Duodenal mucosa (tissue), 2 donors: ENCODE measurements at regions not wholly inside any gene's neighbourhood (a gene's known extent, or its start where the extent isn't known, plus 50 kb on each side); places are given as distances from the start of the nearest gene placed in this dataset.

Experiments
- H3K27ac ChIP-seq: one replicate; pipeline ENCODE4 v1.7.0; 2013; ENCODE audit warnings: low read depth, low read length
- H3K27me3 ChIP-seq, 2 donors: one replicate each; pipeline ENCODE4 v1.7.0; 2013; ENCODE audit warnings: low read length in 2 of 2, control low read depth in 1 of 2; ENCODE audit not compliant: insufficient read depth in 2 of 2, control insufficient read depth in 1 of 2
- H3K36me3 ChIP-seq, 2 donors: one replicate each; pipeline ENCODE4 v1.7.0; 2013; ENCODE audit warnings: low read length in 2 of 2, control low read depth in 1 of 2; ENCODE audit not compliant: insufficient read depth in 2 of 2, control insufficient read depth in 1 of 2
- H3K4me1 ChIP-seq, 2 donors: one replicate each; pipeline ENCODE4 v1.7.0; 2013; ENCODE audit warnings: low read length in 2 of 2, control low read depth in 1 of 2; ENCODE audit not compliant: insufficient read depth in 2 of 2, control insufficient read depth in 1 of 2
- H3K4me3 ChIP-seq, 2 donors: one replicate each; pipeline ENCODE4 v1.7.0; 2013; ENCODE audit warnings: low read length in 2 of 2, low read depth in 1 of 2
- H3K9ac ChIP-seq, 2 donors: one replicate each; pipeline ENCODE4 v1.7.0; 2013; ENCODE audit warnings: low read length in 2 of 2, low read depth in 1 of 2
- H3K9me3 ChIP-seq, 2 donors: one replicate each; pipeline ENCODE4 v1.7.0; 2013; ENCODE audit warnings: low read length in 2 of 2, control low read depth in 1 of 2; ENCODE audit not compliant: control insufficient read depth in 1 of 2

GRCh38 chr14:43169722-43170121, 1337.4 kb downstream of the FSCB start:
- Histone ChIP-seq H3K36me3 (no peaks in the 10 kb centered on the region), H3K27ac (no peak overlapping the region), H3K9ac (no peak overlapping the region), H3K9me3 (peaks cover 4 to 15% of the 10 kb centered on the region in 2 donors), H3K4me3 (no peak overlapping the region), H3K4me1 (no peaks in the 10 kb centered on the region), H3K27me3 (no peaks in the 10 kb centered on the region)

GRCh38 chr14:43168371-43168925, 1338.6 kb downstream of the FSCB start:
- H3K27me3 ChIP-seq: no peaks in the 10 kb centered on the region
- no peak overlapping the region for H3K4me3 ChIP-seq
- peaks cover 4 to 21% of the 10 kb centered on the region in 2 donors for H3K9me3 ChIP-seq
- no peaks in the 10 kb centered on the region for H3K4me1 ChIP-seq
- no peak overlapping the region for H3K27ac ChIP-seq
- H3K9ac ChIP-seq: no peak overlapping the region
- no peaks in the 10 kb centered on the region for H3K36me3 ChIP-seq

GRCh38 chr14:43166163-43166562, 1340.9 kb downstream of the FSCB start:
- H3K4me1 ChIP-seq: no peaks in the 10 kb centered on the region
- peaks cover 0 to 17% of the 10 kb centered on the region in 2 donors for H3K9me3 ChIP-seq
- H3K27me3 ChIP-seq: no peaks in the 10 kb centered on the region
- no peak overlapping the region for H3K9ac ChIP-seq
- no peak overlapping the region for H3K27ac ChIP-seq
- H3K36me3 ChIP-seq: no peaks in the 10 kb centered on the region
- H3K4me3 ChIP-seq: no peak overlapping the region

- Histone ChIP-seq H3K4me3 (no peak overlapping the region), H3K4me1 (no peaks in the 10 kb centered on the region), H3K27ac (no peak overlapping the region)
Measured at GRCh38 chr14:43165651-43166050, 1341.4 kb downstream of the FSCB start.

GRCh38 chr14:43161477-43161876, 1345.6 kb downstream of the FSCB start:
- Histone ChIP-seq H3K9me3 (peaks cover 0 to 9% of the 10 kb centered on the region in 2 donors), H3K27ac (no peak overlapping the region), H3K36me3 (no peaks in the 10 kb centered on the region), H3K4me1 (no peaks in the 10 kb centered on the region), H3K9ac (no peak overlapping the region), H3K27me3 (no peaks in the 10 kb centered on the region), H3K4me3 (no peak overlapping the region)

More at GRCh38 chr14:43165651-43166050, 1341.4 kb downstream of the FSCB start:
- Histone ChIP-seq H3K9me3 (peaks cover 0 to 14% of the 10 kb centered on the region in 2 donors), H3K36me3 (no peaks in the 10 kb centered on the region), H3K9ac (no peak overlapping the region), H3K27me3 (no peaks in the 10 kb centered on the region)

- Histone ChIP-seq H3K9me3 (peaks cover 0 to 3% of the 10 kb centered on the region in 2 donors), H3K9ac (no peak overlapping the region), H3K4me3 (no peak overlapping the region), H3K4me1 (no peaks in the 10 kb centered on the region), H3K36me3 (no peaks in the 10 kb centered on the region), H3K27me3 (no peaks in the 10 kb centered on the region), H3K27ac (no peak overlapping the region)
Measured at GRCh38 chr14:43157661-43158060, 1349.4 kb downstream of the FSCB start.

GRCh38 chr14:43155924-43156323, 1351.2 kb downstream of the FSCB start:
- peaks cover 3 to 7% of the 10 kb centered on the region in 2 donors for H3K9me3 ChIP-seq
- no peak overlapping the region for H3K4me3 ChIP-seq
- H3K27ac ChIP-seq: no peak overlapping the region
- H3K36me3 ChIP-seq: no peaks in the 10 kb centered on the region
- H3K4me1 ChIP-seq: no peaks in the 10 kb centered on the region
- no peaks in the 10 kb centered on the region for H3K27me3 ChIP-seq
- H3K9ac ChIP-seq: no peak overlapping the region

- Histone ChIP-seq H3K9ac (no peak overlapping the region), H3K27ac (no peak overlapping the region), H3K9me3 (peaks cover 3 to 7% of the 10 kb centered on the region in 2 donors), H3K36me3 (no peaks in the 10 kb centered on the region), H3K4me1 (no peaks in the 10 kb centered on the region), H3K4me3 (no peak overlapping the region), H3K27me3 (no peaks in the 10 kb centered on the region)
Measured at GRCh38 chr14:43155258-43155657, 1351.8 kb downstream of the FSCB start.

- peaks cover 3 to 7% of the 10 kb centered on the region in 2 donors for H3K9me3 ChIP-seq
- H3K4me3 ChIP-seq: no peak overlapping the region
- no peaks in the 10 kb centered on the region for H3K27me3 ChIP-seq
- no peaks in the 10 kb centered on the region for H3K36me3 ChIP-seq
- no peaks in the 10 kb centered on the region for H3K4me1 ChIP-seq
- no peak overlapping the region for H3K9ac ChIP-seq
- no peak overlapping the region for H3K27ac ChIP-seq
Measured at GRCh38 chr14:43147485-43147884, 1359.6 kb downstream of the FSCB start.

GRCh38 chr14:43145361-43145760, 1361.7 kb downstream of the FSCB start:
- no peaks in the 10 kb centered on the region for H3K36me3 ChIP-seq
- H3K4me3 ChIP-seq: no peak overlapping the region
- no peak overlapping the region for H3K9ac ChIP-seq
- no peak overlapping the region for H3K27ac ChIP-seq
- no peaks in the 10 kb centered on the region for H3K27me3 ChIP-seq
- peaks cover 0 to 5% of the 10 kb centered on the region in 2 donors for H3K9me3 ChIP-seq
- no peaks in the 10 kb centered on the region for H3K4me1 ChIP-seq

GRCh38 chr14:43143106-43143505, 1364.0 kb downstream of the FSCB start:
- H3K9me3 ChIP-seq: peaks cover 0 to 5% of the 10 kb centered on the region in 2 donors
- no peaks in the 10 kb centered on the region for H3K36me3 ChIP-seq
- no peaks in the 10 kb centered on the region for H3K27me3 ChIP-seq
- no peak overlapping the region for H3K9ac ChIP-seq
- H3K4me3 ChIP-seq: no peak overlapping the region
- H3K27ac ChIP-seq: no peak overlapping the region
- no peaks in the 10 kb centered on the region for H3K4me1 ChIP-seq
